IPS DF 6.9 (cell line): ENCODE measurements at regions not wholly inside any gene's neighbourhood (a gene's known extent, or its start where the extent isn't known, plus 50 kb on each side); places are given as distances from the start of the nearest gene placed in this dataset.

Experiments
- DNase-seq: peaks from one replicate; pipeline ENCODE4 v3.0.0-alpha.2; 2013; ENCODE audit warnings: low read depth, low spot score
- H3K27ac ChIP-seq: one replicate; pipeline ENCODE4 v1.5.1; 2013; ENCODE audit warnings: low read length, control low read depth
- H3K27me3 ChIP-seq: 2 replicates; pipeline ENCODE4 v1.6.1; 2013; ENCODE audit warnings: mild to moderate bottlenecking, low read length; ENCODE audit not compliant: control insufficient read depth, insufficient read depth
- H3K36me3 ChIP-seq: 2 replicates; pipeline ENCODE4 v1.6.1; 2013; ENCODE audit warnings: low read length; ENCODE audit not compliant: control insufficient read depth, insufficient read depth
- H3K4me1 ChIP-seq: 2 replicates; pipeline ENCODE4 v1.6.1; 2013; ENCODE audit warnings: low read length; ENCODE audit not compliant: control insufficient read depth, insufficient read depth
- H3K4me3 ChIP-seq: 2 replicates; pipeline ENCODE4 v1.5.1; 2013; ENCODE audit warnings: mild to moderate bottlenecking, low read length
- H3K9me3 ChIP-seq: 2 replicates; pipeline ENCODE4 v1.6.1; 2013; ENCODE audit warnings: low read length, inconsistent platforms; ENCODE audit not compliant: control insufficient read depth, insufficient read depth
- WGBS: extraction: QIAGEN DNeasy Blood & Tissue Kit; methylation state at CpG from one replicate; pipeline ENCODE4 v1.1.7; 2013; ENCODE audit warnings: mixed read lengths, missing lambda C conversion rate; ENCODE audit not compliant: insufficient read length, insufficient coverage; 5-methylcytosine and 5-hydroxymethylcytosine counted together

- H3K9me3 ChIP-seq, result no peaks in the 10 kb centered on the region; the same call in 1 of the 2 replicates
- H3K4me1 ChIP-seq, result no peaks in the 10 kb centered on the region
- no peak overlapping the region for H3K27ac ChIP-seq
- no peaks in the 10 kb centered on the region for H3K27me3 ChIP-seq
- no peak overlapping the region for H3K4me3 ChIP-seq
- no CpG with 5 or more reads among the region's 1 CpG for WGBS
- no peak for DNase-seq
- H3K36me3 ChIP-seq, result no peaks in the 10 kb centered on the region
These were observed 1908.0 kb downstream of the EFNA5 start for GRCh38 chr5:105762728-105763127.

GRCh38 chr5:105754056-105754455 lies 1916.7 kb downstream of the EFNA5 start:
- WGBS, result no CpG with 5 or more reads among the region's 1 CpG
- no peaks in the 10 kb centered on the region for H3K36me3 ChIP-seq
- H3K4me3 ChIP-seq, result no peak overlapping the region
- no peaks in the 10 kb centered on the region for H3K4me1 ChIP-seq
- H3K27me3 ChIP-seq, result no peaks in the 10 kb centered on the region
- H3K9me3 ChIP-seq, result no peaks in the 10 kb centered on the region
- no peak overlapping the region for H3K27ac ChIP-seq
- no peak for DNase-seq

GRCh38 chr5:105752801-105753200 lies 1917.9 kb downstream of the EFNA5 start:
- Histone ChIP-seq H3K4me1 (no peaks in the 10 kb centered on the region), H3K27ac (no peak overlapping the region), H3K36me3 (no peaks in the 10 kb centered on the region), H3K9me3 (no peaks in the 10 kb centered on the region), H3K4me3 (no peak overlapping the region), H3K27me3 (no peaks in the 10 kb centered on the region)
- WGBS, result no CpG with 5 or more reads among the region's 3 CpGs
- no peak for DNase-seq

- DNase-seq, result no peak
- Histone ChIP-seq H3K4me1 (no peaks in the 10 kb centered on the region), H3K9me3 (no peaks in the 10 kb centered on the region), H3K36me3 (no peaks in the 10 kb centered on the region), H3K27me3 (no peaks in the 10 kb centered on the region), H3K27ac (no peak overlapping the region), H3K4me3 (no peak overlapping the region)
These were observed 1918.8 kb downstream of the EFNA5 start for GRCh38 chr5:105751908-105752307.

GRCh38 chr5:105745111-105745510 lies 1925.6 kb downstream of the EFNA5 start:
- Histone ChIP-seq H3K4me3 (no peak overlapping the region), H3K27me3 (no peaks in the 10 kb centered on the region), H3K4me1 (no peaks in the 10 kb centered on the region), H3K27ac (no peak overlapping the region), H3K36me3 (no peaks in the 10 kb centered on the region), H3K9me3 (no peaks in the 10 kb centered on the region)
- no peak for DNase-seq

GRCh38 chr5:105740242-105740641 lies 1930.5 kb downstream of the EFNA5 start:
- Histone ChIP-seq H3K27ac (no peak overlapping the region), H3K36me3 (no peaks in the 10 kb centered on the region), H3K9me3 (no peaks in the 10 kb centered on the region), H3K4me1 (no peaks in the 10 kb centered on the region), H3K4me3 (no peak overlapping the region), H3K27me3 (no peaks in the 10 kb centered on the region)
- no CpG with 5 or more reads among the region's 3 CpGs for whole genome bisulfite sequencing
- no peak for DNase-seq

- Histone ChIP-seq H3K4me3 (no peak overlapping the region), H3K4me1 (no peaks in the 10 kb centered on the region), H3K36me3 (no peaks in the 10 kb centered on the region), H3K27ac (no peak overlapping the region), H3K9me3 (no peaks in the 10 kb centered on the region), H3K27me3 (no peaks in the 10 kb centered on the region)
- DNase-seq, result no peak
These were observed 1931.0 kb downstream of the EFNA5 start for GRCh38 chr5:105739732-105740131.

GRCh38 chr5:105735704-105736103 lies 1935.0 kb downstream of the EFNA5 start:
- Histone ChIP-seq H3K4me1 (no peaks in the 10 kb centered on the region), H3K9me3 (no peaks in the 10 kb centered on the region), H3K27me3 (no peaks in the 10 kb centered on the region), H3K27ac (no peak overlapping the region), H3K4me3 (no peak overlapping the region), H3K36me3 (no peaks in the 10 kb centered on the region)
- no peak for DNase-seq

GRCh38 chr5:105730982-105731381 lies 1939.8 kb downstream of the EFNA5 start:
- no peak overlapping the region for H3K4me3 ChIP-seq
- H3K4me1 ChIP-seq, result no peaks in the 10 kb centered on the region
- no peaks in the 10 kb centered on the region for H3K36me3 ChIP-seq
- no peak for DNase-seq
- no peaks in the 10 kb centered on the region for H3K27me3 ChIP-seq
- no peak overlapping the region for H3K27ac ChIP-seq
- 100% methylated on average over 1 of the region's 1 CpG for WGBS
- H3K9me3 ChIP-seq, result no peaks in the 10 kb centered on the region

GRCh38 chr5:105726093-105726492 lies 1944.6 kb downstream of the EFNA5 start:
- Histone ChIP-seq H3K4me1 (no peaks in the 10 kb centered on the region), H3K27ac (no peak overlapping the region), H3K36me3 (no peaks in the 10 kb centered on the region), H3K9me3 (no peaks in the 10 kb centered on the region), H3K27me3 (no peaks in the 10 kb centered on the region), H3K4me3 (no peak overlapping the region)
- DNase-seq, result no peak
- no CpG with 5 or more reads among the region's 4 CpGs for WGBS

GRCh38 chr5:105708442-105708841 lies 1962.3 kb downstream of the EFNA5 start:
- Histone ChIP-seq H3K9me3 (no peaks in the 10 kb centered on the region), H3K4me3 (no peak overlapping the region), H3K4me1 (no peaks in the 10 kb centered on the region), H3K27me3 (no peaks in the 10 kb centered on the region), H3K27ac (no peak overlapping the region), H3K36me3 (no peaks in the 10 kb centered on the region)
- DNase-seq, result no peak
- no CpG with 5 or more reads among the region's 1 CpG for WGBS

GRCh38 chr5:105702323-105702722 lies 1968.4 kb downstream of the EFNA5 start:
- Histone ChIP-seq H3K4me1 (no peaks in the 10 kb centered on the region), H3K27ac (no peak overlapping the region), H3K36me3 (peaks cover 3% of the 10 kb centered on the region; the same call in 1 of the 2 replicates), H3K9me3 (no peaks in the 10 kb centered on the region), H3K27me3 (no peaks in the 10 kb centered on the region), H3K4me3 (no peak overlapping the region)
- DNase-seq, result no peak
